ENCODE measurements at regions not wholly inside any gene's neighbourhood (a gene's known extent, or its start where the extent isn't known, plus 50 kb on each side); places are given as distances from the start of the nearest gene placed in this dataset.

DNA sequence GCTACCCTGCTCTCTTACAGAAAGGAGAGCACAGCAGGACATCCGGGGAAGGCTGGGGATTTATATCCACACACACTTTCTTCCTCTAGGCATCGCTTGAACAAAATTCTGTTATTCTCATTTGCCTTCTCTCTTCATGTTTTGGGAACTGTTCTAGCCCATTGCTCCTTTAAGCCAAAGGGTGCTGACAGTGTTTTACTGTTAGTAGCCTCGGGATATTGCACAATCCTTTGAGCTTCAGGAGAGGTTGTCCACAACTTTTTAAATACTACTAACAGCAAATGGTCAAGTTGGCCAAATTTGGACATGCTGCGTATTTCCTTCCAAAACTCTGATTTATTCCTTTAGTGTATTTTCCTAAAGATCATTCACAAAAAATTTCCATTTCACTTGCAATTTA is 579.2 kb upstream of the RGS18 start:
- DNase-seq (ENCODE audit: insufficient read length, low spot score) (no peak), FAIRE-seq (no peak)
- TF ChIP-seq POLR2A (IDR thresholded peaks at IDR 0.05; ENCODE audit: low read depth, low read length): no peak

DNA sequence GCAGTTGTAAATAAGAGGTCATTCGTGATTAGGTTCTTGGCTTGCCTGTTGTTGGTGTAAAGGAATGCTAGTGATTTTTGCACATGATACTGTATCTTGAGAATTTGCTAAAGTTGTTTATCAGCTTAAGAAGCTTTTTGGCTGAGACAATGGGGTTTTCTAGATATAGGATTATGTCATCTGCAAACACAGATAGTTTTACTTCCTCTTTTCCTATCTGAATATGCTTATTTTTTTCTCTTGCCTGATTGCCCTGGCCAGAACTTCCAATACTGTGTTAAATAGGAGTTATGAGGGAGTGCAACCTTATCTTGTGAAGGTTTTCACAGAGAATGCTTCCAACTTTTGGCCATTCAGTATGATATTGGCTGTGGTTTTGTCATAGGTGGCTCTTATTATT is 576.1 kb upstream of the RGS18 start:
- DNase-seq (ENCODE audit: insufficient read length, low spot score) (no peak), FAIRE-seq (no peak)

DNA sequence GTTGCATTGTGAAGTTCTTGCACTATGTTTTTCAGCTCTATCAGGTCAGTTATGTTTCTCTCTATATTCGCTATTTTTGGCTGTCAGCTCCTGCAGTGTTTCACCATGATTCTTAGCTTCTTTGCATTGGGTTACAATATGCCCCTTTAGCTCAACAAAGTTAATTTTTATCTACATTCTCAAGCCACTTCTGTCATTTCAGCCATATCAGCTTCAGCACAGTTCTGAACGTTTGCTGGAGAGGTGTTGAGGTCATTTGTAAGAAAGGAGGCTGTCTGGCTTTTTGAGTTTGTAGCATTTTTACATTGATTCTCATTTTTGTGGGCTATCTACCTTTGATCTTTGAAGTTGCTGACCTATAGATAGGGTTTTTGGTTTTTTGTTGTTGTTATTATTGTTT is 573.2 kb upstream of the RGS18 start:
- TF ChIP-seq POLR2A (IDR thresholded peaks at IDR 0.05; ENCODE audit: low read depth, low read length): no peak
- no peak for DNase-seq (ENCODE audit: insufficient read length, low spot score)
- no peak for FAIRE-seq

More for the DNA sequence above, 576.1 kb upstream of the RGS18 start:
- no peak for TF ChIP-seq POLR2A (IDR thresholded peaks at IDR 0.05; ENCODE audit: low read depth, low read length)

DNA sequence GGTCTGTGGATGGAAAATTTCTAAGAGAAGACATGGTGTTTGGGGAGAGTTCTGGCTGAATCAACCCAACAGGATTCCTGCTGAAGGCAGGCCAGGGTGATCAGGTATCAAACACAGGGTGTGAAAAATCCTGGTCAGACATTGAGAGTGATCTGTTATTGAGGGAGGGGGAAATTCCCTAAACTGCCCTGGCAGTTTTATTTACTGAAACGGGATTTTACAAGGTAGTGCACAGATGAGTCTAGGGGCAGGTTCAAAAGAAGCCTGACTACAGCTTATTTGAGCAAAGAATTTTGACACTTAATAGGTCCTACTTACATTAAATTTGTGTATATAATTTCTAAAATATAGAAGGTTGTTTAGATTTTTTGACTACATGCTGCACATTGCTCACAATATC is 569.4 kb upstream of the RGS18 start:
- no peak for TF ChIP-seq POLR2A (IDR thresholded peaks at IDR 0.05; ENCODE audit: low read depth, low read length)
- FAIRE-seq: no peak
- no peak for DNase-seq (ENCODE audit: insufficient read length, low spot score)

DNA sequence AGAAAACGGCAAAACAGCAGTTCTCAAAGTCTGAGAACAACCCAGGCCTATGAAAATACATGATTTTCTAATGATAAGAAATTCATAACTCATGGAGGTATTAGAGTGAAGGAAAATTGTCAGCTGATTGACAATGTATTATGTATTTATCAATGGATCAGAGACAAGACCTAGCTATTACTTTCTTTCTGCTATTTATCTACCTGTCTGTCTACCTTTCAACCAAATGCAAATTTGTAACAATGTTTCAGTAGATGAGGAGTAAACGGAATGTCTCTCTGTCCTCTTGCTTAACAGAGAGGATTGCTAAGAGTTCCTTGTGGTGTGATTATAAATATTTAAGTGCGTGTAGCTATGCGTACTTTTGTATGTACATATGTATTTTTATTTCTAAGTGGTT is 568.7 kb upstream of the RGS18 start:
- TF ChIP-seq POLR2A (IDR thresholded peaks at IDR 0.05; ENCODE audit: low read depth, low read length): no peak
- FAIRE-seq (no peak), DNase-seq (ENCODE audit: insufficient read length, low spot score) (no peak)

DNA sequence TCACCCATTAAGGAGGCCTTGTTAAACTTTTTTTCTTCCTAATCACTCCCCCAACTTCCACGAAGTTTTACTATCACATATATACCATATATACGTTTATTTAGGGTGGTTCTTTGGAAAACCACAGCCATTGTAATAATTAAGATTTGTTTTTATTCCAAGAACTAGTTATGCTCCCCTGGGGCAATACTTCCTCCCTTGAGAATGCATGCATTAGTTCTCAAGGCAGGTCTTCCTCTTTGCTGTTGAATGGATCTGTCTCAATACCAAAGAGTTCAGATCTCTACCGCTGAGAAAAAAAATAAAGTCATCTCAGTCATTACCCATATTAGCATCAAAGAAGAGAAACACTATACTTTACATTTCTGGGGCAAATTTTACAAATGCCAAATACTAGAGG is 567.7 kb upstream of the RGS18 start:
- DNase-seq (ENCODE audit: insufficient read length, low spot score) (no peak), FAIRE-seq (no peak)
- no peak for TF ChIP-seq POLR2A (IDR thresholded peaks at IDR 0.05; ENCODE audit: low read depth, low read length)

DNA sequence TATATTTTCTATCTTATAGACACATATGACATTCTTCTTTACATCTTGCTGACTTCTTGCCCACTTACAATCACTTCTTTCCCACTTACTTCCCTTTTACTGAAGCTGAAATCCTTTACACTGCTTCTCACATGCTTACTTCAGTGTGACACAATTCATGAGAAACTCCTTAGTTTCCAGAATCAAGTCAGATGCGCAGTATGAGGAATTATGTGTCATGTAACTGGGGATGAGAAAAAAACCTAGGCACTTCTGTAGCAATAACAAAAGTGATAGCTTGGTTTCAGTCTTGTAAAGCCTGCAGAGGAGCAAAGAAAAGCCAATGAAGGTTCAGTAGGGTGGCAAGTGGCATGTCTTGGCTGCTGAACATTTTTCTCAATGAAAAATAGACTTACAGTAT is 566.2 kb upstream of the RGS18 start:
- DNase-seq (ENCODE audit: insufficient read length, low spot score): no peak
- no peak for TF ChIP-seq POLR2A (IDR thresholded peaks at IDR 0.05; ENCODE audit: low read depth, low read length)
- FAIRE-seq: no peak

DNA sequence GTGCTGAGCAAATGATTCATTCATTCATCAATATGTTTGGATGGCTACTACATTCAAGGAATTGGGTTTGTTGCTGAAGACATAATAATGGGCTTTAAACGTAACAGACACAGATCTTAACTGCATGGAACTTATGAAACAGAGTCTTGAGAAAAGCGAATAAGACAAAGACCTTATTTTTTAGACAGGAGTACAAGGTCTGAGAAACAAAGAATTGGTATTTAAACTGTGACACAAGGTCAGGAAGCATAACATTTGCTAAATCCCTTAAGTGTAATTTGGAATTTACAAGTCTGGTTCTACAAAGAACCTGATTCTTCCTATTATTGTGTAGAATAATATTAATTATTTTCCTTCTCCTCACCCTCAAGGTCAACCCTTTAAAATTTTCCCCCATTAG is 565.4 kb upstream of the RGS18 start:
- FAIRE-seq: no peak
- no peak for DNase-seq (ENCODE audit: insufficient read length, low spot score)
- TF ChIP-seq POLR2A (IDR thresholded peaks at IDR 0.05; ENCODE audit: low read depth, low read length): no peak

DNA sequence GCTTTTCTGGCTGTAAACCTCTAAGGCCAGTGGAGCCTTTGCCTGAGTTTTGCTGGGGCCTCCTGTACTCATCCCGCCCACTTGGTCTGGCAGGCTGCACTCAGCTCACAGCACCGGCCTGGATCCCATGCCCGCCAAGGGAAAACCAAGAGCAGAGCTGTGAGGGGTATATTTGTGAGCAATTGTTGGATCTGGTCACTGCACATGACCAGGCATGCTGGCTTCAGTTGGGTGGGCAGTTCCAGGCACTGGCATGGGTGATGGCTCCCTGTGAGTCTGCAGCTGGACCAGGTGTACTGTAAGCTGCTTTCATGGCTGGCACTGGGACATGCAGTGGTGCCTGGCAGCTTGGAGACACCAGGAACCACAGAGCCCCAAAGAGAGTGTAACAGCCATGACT is 563.1 kb upstream of the RGS18 start:
- no peak for TF ChIP-seq POLR2A (IDR thresholded peaks at IDR 0.05; ENCODE audit: low read depth, low read length)
- FAIRE-seq (no peak), DNase-seq (ENCODE audit: insufficient read length, low spot score) (no peak)

DNA sequence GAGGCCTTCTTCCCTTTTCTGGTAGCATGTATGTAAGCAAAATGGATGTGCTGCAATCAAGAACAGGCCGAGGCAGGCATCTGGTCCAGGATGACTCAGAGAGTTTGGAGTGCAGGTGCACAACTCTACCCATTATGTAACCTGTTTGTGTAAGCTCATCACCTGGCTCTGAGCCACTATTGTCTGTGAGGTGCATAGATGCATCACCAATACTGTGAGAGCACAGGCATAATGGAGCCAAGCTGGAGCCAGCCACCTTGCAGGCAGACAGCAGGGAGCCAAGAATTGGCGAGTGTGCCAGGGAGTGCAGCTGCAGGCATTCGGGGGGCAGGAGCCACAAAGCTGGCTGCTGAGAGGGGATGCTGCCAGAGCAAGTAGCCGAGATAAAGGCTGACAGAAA is 549.9 kb upstream of the RGS18 start:
- TF ChIP-seq POLR2A (IDR thresholded peaks at IDR 0.05; ENCODE audit: low read depth, low read length): no peak
- FAIRE-seq (no peak), DNase-seq (ENCODE audit: insufficient read length, low spot score) (no peak)

DNA sequence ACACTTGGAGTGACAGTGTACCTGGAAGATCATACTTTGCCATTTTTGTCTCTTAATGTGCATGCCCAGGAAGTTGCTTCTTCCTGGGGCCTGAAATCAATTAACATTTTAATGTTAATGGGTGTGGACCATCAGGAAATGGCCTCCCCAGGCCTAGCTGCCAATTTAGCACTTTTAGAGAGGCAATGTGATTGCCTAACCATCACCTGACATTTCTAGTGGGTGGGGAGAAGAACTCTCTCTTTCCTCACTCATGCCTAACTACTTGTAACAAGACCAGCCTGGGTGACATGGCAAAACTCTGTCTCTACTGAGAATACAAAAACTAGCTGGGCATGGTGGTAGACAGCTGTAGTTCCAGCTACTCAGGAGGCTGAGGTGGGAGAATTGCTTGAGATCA is 549.0 kb upstream of the RGS18 start:
- no peak for DNase-seq (ENCODE audit: insufficient read length, low spot score)
- no peak for TF ChIP-seq POLR2A (IDR thresholded peaks at IDR 0.05; ENCODE audit: low read depth, low read length)
- no peak for FAIRE-seq

DNA sequence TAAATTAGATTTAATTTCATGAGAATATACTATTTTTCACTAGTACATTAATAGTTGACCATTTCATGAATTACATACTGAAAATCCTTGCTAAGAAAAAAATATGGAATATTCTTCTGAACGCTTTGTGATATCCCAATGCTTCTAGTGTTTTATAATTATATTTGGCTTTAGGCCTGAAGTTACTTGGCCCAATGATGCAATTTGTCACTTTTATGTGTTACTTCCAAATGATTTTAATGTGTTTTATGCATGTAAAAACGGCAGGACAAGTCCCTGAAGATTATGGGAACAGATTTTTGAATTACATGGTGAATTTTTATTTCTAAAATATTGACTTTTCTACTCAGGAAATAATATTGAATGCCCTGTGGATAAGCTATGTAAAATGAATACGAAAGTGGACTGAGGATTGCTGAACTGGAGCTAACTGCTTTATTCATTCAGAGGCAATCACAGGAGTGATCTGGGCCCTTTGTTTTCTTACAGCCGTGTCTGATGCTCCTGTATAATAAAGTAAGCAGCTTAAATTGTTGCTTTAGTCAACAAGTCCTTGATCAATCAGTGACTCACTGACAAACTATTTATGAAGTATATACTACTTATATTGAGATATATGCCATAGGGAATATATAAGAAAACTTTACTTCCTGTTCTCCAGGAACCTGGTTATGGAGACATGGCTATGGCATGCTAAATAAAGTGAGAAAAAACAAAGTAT is 543.0 kb upstream of the RGS18 start:
- no peak for TF ChIP-seq POLR2A (IDR thresholded peaks at IDR 0.05; ENCODE audit: low read depth, low read length)
- no peak for DNase-seq (ENCODE audit: insufficient read length, low spot score)
- no peak for FAIRE-seq

DNA sequence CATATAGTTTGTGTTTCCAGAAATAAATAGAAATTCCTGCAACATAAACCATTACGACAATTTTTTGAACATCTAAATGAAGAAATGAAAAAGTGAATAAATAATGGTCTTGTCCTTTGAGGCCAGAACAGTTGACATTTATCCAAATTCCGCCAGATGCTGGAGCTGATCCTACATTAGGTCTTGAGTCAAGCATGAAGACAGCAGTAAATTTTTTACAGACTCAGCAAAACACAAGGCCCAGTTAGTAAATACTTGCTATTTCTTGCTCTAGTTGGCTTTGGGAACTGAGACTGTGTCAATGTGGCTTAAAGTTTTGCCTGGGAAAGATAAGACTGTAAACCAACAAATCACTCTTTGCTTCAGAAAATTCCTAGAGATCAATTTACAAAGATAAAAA is 540.1 kb upstream of the RGS18 start:
- no peak for TF ChIP-seq POLR2A (IDR thresholded peaks at IDR 0.05; ENCODE audit: low read depth, low read length)
- DNase-seq (ENCODE audit: insufficient read length, low spot score) (no peak), FAIRE-seq (no peak)

DNA sequence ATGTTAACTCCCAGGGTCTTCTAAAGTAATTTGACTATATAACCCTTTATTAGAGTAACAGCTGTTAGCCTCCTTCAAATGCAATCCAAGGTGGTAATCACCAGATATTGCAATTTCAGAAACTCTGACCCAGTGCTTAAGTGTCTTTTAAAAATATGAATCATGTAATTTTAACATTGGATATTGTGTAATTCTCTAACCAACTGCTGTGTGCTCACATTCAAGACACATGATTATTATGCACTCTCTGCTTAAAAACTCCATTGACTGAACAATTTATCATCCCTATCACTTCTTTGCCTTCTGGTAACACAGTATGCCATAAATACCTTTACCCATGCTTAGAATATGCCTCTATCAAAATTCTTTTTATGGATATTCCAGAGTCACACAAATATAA is 537.4 kb upstream of the RGS18 start:
- TF ChIP-seq POLR2A (IDR thresholded peaks at IDR 0.05; ENCODE audit: low read depth, low read length): no peak
- DNase-seq (ENCODE audit: insufficient read length, low spot score): no peak
- no peak for FAIRE-seq

DNA sequence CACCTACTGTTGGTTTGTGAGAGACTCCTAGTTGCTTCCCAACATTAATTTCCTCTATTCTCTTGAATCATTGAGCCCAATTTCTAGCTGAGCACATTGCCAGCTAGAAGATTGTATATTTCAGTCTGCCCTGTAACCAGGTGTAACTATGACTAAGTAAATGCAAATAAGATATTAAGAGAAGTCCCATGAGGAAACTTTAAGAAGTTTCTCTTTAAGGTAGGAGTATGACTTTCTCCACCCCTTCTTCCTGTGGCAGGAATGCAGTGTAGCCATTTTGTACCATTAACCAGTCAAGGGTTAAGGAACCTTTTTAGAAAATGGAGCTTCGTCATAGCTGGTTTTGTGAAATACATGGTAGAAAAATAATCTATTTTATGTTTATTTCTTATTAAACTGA is 534.2 kb upstream of the RGS18 start:
- TF ChIP-seq POLR2A (IDR thresholded peaks at IDR 0.05; ENCODE audit: low read depth, low read length): no peak
- FAIRE-seq: no peak
- no peak for DNase-seq (ENCODE audit: insufficient read length, low spot score)

DNA sequence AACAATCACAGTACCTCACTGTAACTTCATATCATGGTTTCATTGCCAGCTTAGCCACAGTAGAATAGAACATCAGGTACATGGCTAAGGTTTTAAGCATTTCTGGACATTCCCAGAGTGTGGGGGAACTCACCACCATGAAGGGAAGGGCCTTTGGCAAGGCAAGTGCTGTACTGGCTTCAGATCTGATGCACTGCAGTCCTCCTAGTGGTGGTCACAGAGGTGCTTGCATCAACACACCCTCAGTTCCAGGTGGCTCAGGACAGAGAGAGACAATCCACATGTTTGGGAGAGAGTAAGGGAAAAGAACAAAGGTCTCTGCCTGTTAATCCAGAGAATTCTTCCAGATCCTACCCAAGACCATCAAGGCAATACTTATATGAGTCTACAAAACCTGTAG is 528.4 kb upstream of the RGS18 start:
- TF ChIP-seq POLR2A (IDR thresholded peaks at IDR 0.05; ENCODE audit: low read depth, low read length): no peak
- DNase-seq (ENCODE audit: insufficient read length, low spot score): no peak
- FAIRE-seq: no peak

All from H54 (cell line).